Cardiac fibroblast (primary cell): ENCODE measurements at regions not wholly inside any gene's neighbourhood (a gene's known extent, or its start where the extent isn't known, plus 50 kb on each side); places are given as distances from the start of the nearest gene placed in this dataset.
A peak's percentile ranks its signal among the peaks of the same experiment; 100 is the strongest.

Experiments
- DNase-seq, 2 donors: peaks; one replicate each; pipeline versions ENCODE4 v3.0.0 to v3.0.0-alpha.2; 2010; ENCODE audit warnings: low read depth in 2 of 2
- H3K4me3 ChIP-seq, 2 donors: replicated peaks in 1 of 2; 1 replicate in 1 of 2; 2 replicates in 1 of 2; pipeline ENCODE4 v1.5.1; 2011; ENCODE audit warnings: low read depth in 2 of 2, low read length in 2 of 2, mild to moderate bottlenecking in 2 of 2, moderate library complexity in 1 of 2
- CTCF ChIP-seq: IDR thresholded peaks from one replicate; pipeline ENCODE4 v1.5.1; 2011; ENCODE audit warnings: low read depth, mild to moderate bottlenecking, low read length, inconsistent platforms

GRCh38 chr20:40572251-40572650 lies 116.8 kb downstream of the MAFB start:
- DNase-seq = no peak

DNA sequence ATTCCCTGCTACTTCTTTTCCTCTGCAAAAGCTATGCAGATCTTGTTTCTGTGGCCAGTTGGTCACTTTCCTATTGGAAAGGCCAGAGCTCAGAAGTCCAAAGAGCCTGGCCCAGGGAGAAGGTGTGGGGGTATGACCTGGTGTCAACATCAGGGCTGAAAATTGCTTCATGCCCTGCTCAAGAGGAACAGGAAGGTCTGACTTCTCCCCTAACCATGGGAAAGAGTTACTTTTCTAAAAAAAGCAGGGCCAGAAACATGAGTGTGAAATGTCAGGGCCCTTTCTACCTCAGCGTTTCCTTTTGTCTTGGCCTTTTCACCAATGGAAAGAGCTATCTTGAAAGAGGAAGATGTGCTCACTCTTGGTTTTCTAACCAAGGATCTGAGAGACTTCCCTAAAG lies 117.4 kb downstream of the MAFB start:
- TF ChIP-seq CTCF = no peak
- DNase-seq = no peak
- H3K4me3 ChIP-seq = no peak overlapping the region

More at GRCh38 chr20:40572251-40572650, 116.8 kb downstream of the MAFB start:
- no peak overlapping the region for H3K4me3 ChIP-seq
- TF ChIP-seq CTCF = no peak

DNA sequence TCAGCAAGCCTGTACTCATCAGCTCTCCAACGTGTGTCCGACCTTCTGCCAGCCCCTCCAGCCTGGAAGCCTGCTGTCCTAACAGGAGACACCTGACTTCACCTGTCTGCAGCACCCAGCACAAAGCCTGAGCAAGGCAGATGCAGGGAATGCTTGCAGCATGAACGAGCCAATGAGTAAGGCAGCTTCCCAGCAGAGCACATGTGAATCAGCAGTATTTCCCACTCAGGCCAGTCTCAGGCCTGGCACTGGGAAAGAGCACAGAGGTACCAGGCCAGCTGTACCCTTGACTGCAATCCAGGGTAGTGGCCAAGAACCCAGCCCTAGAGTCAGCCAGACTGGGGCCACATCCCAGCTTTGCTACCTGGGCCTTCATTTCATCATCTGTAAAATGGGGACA lies 120.8 kb downstream of the MAFB start:
- no peak overlapping the region for H3K4me3 ChIP-seq
- peak in 1 of 2 donors; percentile 10 for DNase-seq
- TF ChIP-seq CTCF = no peak

DNA sequence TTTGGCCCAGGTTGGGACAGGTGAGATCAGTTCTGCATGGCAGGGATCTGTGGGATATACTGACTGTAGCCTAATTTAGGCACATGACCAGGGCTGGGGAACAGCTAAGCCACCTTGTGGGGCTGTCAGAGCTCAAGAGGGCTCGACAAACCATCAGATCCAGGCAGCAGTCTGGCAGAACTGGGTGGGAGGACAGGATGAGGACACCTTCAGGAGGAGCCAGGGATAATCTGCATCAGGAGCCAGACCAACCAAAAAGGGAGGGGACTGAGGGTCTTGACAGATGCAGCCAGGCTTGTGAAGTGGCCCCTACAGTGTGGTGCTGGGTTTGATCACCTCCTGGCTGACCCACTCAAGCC lies 123.4 kb downstream of the MAFB start:
- DNase-seq = no peak
- H3K4me3 ChIP-seq = no peak overlapping the region
- TF ChIP-seq CTCF = no peak

GRCh38 chr20:40565001-40565681 lies 123.9 kb downstream of the MAFB start:
- DNase-seq = peak; percentile 81 to 82
- no peak for TF ChIP-seq CTCF

DNA sequence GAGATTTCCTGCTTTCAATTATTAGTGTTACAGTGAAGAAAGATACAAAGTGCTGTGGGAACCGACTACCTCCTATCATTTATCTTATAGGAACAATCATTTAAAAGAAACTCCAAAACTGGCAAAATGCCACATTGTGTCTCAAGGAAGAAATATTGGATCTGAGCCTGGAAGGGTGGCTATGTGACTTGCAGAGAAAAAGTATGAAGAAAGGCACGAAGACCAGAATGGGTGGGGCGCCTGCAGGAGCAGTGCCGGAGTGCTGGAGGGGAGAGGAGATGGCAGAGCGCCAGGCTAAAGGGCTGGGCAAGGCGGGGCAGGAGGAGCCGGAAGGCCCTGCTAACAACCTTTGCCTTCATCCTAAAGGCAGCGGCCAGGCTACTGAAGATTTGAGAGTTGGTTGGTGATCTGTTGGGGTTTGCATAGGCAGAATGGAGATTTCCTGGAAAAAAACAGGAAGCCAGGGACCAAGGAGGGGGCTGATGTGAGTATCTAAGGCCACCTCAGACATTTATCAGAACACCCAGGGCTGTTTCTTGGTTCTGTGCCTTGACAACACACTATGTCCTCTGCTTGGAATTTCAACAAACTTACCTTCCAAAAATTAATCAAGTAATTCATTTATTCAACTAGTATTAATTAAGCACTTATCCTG lies 125.6 kb downstream of the MAFB start:
- no peak for TF ChIP-seq CTCF

More at GRCh38 chr20:40565001-40565681, 123.9 kb downstream of the MAFB start:
- no peak overlapping the region for H3K4me3 ChIP-seq

More for the DNA sequence above, 125.6 kb downstream of the MAFB start:
- peak; percentile 59 to 84 for DNase-seq
- H3K4me3 ChIP-seq = no peak overlapping the region
